ENCODE measurements at regions not wholly inside any gene's neighbourhood (a gene's known extent, or its start where the extent isn't known, plus 50 kb on each side); places are given as distances from the start of the nearest gene placed in this dataset.

DNA sequence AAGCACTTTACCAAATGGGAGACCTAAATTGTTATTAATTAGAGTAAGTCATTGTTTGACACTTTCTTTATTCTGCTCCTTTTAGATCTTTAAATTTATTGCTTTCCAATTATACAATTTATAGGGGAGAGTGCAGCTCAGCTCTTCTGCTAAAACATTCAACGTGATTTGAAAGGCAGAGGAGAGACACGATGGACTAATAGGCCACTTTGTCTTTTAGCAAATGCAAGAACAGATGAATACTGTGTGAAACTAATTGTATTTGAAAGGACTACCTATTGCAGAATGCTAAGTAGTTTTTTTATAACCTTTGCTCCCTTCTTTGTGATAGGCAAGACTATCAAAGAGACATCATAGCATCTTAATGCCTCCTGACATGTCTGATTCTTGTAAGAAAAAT lies 320.4 kb upstream of the KLF3 start:
- no peak for DNase-seq

DNA sequence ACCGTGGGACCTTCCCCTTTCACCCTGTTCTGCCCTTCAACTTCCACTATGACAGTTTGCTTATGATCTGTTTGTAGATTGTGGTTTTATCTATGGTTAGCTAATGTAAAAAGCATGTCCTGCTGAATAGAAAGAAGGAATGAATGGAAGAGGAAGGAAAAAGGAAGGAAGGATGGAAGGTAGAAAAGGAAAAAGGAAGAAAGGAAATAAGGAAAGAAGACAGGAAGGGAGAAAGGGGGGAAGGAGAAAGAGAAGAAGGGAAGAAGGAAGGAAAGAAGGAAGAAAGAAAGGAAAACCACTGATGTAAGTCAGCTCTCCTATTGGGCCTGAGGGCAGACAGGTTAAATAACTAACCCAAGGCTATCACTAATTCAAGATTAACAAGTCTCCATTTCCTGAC lies 319.1 kb upstream of the KLF3 start:
- no peak for DNase-seq

DNA sequence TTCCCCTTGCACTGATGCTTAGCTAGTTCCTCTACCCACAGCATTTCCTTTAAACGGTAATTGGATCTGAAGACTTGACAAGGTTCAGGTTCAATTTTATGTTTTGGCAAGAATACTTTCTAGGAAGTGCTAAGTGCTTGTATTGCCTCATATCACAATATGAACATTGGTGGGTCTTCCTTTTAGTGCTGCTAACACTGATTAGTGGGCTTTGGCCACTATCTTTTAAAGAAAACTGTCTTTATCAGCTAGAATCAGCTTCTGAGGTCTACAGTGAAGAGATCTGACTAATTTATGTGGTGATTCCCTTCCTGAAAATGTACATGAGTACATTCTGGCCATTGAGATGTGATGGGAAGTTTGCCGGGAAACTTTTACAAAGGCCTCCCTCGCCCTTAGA lies 316.7 kb upstream of the KLF3 start:
- no peak for DNase-seq

DNA sequence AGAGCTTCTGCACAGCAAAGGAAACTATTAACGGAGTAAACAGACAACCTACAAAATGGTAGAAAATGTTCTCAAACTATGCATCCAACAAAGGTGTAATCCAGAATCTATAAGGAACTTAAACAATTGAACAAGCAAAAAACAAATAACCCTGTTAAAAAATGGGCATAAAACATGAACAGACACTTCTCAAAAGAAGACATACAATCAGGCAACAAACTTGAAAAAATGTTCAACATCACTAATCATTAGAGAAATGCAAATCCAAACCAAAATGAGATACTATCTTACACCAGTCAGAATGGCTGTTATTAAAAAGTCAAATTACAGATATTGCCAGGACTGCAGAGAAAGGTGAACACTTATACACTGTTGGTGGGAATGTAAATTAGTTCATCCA lies 309.6 kb upstream of the KLF3 start:
- DNase-seq = no peak

DNA sequence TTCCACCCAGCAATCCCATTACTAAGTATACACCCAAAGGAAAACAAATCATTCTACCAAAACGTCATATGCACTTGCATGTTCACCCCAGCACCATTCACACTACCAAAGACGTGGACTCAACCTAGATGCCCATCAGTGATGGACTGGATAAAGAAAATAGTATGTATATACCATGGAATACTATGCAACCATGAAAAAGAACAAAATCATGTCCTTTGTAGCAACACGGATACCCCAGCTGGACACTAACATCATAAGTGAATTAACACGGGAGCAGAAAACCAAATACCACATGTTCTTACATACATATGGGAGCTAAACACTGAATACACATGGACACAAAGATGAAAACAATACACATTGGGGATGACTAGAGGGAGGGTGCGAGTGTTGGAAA lies 309.1 kb upstream of the KLF3 start:
- no peak for DNase-seq

DNA sequence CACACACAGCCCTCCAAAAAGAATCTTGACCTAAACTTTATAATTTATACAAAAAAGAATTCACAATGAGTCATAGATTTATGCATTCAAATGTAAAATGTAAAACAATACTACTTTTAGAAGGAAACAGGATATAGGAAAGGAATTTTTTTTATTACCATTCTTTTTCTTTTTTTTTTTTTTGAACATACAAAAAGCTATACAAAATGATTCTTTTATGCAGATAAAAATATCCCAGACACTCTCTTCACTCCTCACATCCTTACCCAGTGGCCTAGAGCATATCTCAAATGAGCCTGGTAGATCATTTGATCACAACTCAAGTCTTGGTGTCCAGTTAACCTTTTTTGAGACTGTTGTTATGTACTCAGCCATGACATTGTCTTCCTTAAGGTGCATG lies 307.3 kb upstream of the KLF3 start:
- no peak for DNase-seq

DNA sequence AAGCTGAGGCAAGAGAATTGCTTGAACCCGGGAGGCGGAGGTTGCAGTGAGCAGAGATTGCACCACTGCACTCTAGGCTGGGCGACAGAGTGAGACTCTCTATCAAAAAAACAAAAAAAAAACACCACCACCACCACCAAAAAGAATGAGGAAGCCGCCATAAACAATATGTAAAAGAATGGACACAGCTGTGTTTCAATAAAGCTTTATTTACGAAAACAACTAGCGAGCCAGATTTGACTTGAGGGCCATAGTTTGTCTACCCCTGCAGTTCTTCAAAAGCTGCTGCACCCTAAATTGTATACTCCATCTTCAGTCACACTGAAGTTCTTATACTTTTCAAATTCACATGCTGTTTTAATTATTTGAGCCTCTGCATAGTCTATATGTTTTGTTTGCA lies 306.5 kb upstream of the KLF3 start:
- DNase-seq = no peak

DNA sequence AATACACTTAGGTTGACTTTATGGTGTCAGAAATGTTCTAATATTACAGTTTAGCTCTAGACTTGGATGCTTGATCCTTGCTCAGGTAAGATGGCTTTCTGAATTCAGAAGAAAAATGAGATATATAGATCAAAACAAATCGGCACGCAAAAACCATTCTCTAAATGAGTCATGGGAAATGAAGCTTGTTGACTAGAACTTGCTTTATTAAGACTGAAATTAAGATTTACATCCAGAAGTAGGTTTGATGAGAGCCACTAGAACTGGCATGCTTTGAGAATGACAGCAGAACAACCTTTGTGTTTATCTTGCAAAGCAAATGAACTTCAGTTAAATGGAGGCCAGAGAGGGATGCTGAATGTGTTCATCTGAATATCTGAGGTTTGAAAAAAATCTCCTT lies 304.9 kb upstream of the KLF3 start:
- DNase-seq = no peak

DNA sequence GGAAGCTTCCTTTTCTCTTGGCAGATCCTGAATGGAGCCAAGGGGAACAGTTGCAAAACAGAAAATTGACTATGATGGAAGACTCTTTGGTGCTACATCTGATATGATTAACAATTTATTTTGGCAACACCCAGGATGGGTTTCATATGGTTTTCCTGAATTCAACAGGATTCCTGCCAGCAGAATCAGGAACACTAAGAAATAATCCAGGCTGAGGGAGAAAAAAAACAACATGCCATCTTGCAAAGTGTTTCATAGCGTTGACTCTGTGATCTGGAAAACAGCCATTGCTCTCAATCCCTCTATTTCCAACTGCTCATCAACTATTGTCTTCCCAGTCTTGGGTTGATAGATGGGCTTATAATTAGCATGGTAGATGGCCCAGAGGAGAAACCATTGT lies 303.8 kb upstream of the KLF3 start:
- no peak for DNase-seq

DNA sequence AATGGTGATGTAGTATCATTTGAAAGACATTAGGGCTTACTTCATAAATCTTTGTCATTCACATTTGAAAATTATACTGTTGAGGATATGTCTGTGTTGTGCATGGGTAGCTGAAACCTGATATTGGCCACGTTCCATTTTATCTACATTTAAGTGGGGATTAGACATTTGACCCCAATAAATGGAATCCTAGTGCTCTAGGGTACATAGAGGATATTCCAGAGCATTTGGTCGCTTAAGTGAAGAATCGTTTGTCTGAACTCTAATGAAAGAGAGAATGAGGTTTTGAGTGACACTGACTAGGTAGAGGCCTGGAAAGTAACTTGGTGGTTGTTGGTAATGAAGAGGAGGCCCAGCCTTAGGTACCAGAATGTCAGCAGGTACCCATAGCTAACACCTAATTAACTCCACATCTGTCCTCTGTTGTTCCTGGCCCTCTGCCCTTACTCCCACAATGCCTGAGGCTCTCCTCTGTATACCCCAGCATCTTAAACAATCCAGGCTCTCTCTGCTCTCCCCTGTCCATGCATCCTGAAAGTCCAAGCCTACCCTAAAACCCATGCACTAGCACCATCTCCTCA lies 299.5 kb upstream of the KLF3 start:
- no peak for DNase-seq

DNA sequence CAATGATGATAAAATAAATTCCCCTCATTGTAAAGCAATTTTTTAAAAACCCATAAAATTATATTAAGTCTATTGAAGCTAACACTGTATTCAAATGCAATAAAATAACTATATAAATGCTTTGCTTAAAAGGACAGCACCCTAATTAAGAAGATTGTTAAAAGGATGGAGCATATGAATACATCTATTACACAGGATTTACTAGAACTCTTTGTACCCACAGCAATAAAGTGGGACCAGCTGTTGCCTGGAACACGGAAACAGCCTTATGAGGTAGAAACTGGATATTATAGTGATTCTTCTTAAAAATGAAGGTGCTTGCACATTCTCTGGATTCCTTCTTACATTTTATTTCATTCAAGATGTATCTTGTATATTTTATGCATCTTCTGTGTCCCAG lies 298.7 kb upstream of the KLF3 start:
- DNase-seq = no peak

DNA sequence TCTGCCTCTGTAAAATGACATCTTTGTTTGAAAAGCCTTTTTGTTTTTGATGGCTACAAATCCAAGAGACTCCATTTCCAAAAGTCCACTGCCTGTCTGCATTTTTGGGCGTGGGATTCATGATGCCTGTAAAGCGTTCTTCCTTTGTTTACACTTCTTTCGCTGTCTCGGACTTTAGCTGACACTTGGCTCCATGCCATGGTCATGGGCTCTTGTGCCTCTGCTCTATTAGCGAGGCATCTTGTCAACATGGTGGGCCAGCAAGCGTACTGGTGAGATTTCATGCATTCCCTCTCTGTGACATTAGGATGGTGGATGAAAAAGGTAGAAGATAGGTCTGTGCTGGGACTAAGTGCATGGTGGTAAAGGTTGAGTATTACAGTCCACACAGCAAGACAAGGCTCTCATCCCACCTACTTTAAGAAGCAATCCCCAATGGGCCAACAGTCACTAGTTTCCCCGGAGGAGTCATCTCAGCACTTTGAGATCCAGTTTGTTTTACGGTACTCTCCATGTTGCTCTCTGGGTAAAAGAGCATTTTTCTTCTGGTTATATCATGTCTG lies 298.2 kb upstream of the KLF3 start:
- no peak for DNase-seq

DNA sequence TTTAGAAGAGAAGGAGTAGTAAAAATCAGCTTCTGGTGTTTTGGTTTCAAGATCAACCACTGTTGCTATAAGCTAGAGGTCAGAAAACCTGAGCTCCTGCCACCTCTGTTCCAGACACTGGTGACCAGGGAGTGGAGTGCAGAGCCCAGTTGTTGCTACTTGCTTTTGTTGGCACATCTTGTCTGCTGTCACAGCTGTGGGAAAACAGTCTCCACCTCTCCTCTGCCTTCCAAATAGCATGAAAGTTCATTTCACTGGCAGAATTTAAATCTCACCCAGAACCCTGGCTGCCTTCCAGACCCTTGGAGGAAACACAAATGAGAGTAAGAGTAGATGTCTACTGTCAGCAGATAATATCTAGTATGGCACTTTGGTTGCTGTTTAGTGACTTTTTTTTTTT lies 297.5 kb upstream of the KLF3 start:
- DNase-seq = peak; percentile 64

DNA sequence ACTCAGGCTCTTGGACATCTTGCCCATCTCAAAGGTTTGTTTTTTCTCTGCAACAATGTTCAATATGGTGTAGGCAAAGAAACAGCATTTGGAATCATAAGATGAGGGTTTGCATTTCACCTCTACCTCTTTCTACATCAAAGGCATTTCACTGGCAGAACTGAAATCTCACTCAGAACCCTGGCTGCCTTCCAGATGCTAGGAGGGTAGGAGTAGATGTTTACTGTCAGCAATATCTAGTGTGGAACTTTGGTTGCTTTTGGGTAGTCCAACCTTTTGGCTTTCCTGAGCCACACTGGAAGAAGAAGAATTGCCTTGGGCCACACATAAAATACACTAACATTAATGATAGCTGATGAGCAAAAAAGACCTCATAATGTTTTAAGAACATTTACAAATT lies 297.0 kb upstream of the KLF3 start:
- DNase-seq = no peak

DNA sequence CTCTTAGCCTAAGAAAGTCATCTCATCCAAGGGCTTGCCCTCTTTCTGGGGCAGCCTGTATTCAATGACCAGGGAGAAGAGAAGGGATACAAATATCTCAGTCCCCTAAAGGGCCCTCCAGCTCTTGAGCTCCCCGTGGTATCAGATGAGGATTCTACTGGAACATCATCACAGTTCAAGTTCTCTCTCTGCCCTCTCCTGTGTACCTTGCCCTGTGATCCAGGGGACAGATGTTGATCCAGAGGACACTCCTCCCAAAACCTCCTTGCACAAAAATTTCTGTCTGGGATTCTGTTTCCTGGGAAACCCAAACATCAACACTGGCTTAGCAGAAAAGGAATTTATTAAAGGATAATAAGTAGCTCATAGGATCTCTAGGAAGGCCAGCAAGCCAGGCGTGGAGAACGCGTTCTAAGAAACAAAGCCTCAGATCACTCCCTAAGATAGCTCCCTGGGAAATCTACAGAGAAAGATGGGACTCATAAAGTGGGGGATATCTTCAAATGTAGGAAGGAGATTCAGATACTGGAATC lies 296.3 kb upstream of the KLF3 start:
- DNase-seq = peak; percentile 48

DNA sequence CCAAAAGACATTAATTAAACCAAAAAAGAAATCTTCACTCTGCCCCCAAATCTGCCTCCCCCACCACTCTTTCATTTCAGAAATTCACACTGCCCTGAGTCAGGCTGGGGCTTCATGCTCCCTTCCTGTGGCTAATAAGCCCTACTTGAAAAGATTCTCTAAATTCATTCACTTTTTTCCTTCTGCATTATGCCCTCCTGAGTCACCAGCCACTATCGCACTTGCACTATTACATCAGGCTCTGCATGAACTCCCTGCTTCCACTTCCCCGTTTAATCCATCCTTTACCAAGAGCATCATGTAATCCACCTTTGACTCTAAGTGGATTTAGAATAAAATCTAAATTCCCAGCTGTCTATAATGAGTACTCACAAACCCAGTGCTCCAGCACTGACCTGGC lies 295.4 kb upstream of the KLF3 start:
- DNase-seq = peak; percentile 87

DNA sequence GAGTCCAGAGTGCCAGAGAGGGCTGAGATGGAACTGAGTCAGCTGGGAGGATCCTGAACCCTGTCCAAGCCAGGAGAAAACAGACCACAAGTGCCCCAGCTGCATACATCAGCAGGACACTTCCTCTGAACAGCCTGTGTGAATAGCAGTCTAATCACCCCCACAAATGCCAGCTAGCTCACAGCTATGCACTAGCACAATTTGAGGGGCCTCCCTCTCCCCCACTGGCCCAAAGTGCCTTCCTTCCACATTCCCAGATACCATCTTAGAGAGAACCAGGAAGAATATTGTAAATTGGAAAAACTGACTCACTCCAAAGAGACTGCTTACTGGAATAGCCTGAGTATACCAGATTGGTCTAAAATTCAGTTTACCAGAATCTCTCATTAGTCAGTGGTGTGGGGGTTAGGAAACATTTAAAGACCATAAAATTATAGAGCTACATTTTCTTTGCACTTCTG lies 292.6 kb upstream of the KLF3 start:
- peak; percentile 89 for DNase-seq

DNA sequence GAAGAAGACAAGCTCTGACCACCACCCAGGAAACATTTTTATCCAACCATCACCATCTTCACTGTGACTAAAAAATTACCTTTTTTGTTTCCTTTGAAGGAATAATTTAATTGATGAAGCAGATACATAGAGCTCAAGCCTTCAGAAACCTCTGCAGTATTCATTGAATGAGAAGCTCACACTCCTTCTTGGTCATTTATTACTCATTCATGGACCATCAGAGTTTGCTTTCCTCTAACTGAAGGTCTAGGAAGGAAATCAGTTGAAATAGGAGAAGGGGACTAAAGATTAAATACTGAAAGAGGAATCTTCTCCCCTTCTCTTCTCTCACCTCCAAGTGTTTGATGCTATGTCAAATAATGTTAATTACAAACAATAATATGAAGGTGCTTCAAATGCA lies 290.6 kb upstream of the KLF3 start:
- DNase-seq = no peak

DNA sequence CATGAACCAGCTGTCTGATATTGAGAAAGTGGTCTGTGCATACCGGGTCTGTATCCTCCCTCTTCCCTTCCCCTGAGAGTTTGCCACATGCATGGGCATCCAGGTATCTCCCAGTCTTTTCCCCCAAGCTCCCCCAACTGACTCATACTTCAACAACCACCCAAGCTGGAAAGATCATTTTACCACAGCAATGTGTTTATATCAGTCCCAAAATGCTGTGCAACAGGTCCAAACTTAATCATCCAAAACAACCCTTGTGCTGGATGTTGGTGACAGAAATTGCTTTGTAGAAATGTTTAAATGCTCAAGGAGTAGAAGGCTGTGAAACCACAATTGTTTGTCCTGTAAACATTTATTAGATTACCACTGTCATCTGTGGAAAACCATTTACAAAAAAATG lies 286.8 kb upstream of the KLF3 start:
- no peak for DNase-seq

DNA sequence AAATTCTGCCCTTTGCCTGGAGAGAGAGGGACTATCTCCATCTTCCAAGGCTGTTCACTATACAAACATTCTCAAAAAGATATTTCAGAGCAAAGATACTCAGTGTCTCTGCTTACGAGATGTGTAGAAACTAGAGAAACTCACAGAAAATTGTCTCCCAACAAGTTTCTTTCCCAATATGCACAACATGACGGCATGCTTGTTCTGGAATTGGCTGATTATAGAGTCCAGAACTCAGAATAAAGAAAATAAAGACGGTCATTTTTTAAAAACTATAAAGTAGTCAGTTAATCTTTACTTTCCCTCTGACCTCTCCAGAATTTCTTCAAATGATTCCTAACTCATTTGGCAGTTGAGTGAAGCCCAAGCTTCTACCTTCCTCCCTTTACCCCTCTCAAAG lies 285.5 kb upstream of the KLF3 start:
- DNase-seq = no peak

DNA sequence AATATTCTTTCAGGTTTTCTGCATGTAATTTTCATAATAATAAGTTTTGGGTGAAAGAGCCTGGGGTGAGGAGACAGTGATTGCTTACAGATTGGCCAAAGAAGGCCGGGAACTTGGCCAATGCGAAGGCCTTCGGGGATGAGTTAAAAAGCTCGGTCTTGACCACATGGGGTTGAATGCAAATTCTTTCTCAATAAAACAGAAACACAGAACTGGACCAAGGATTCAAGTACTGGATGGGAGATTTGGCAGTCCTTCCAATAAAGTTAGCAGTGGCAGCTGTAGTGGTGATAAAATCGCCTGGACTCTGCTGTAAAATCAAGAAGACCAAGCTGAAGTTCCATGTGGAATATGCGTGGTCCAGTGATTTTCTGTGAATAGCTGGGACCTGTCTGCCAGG lies 282.2 kb upstream of the KLF3 start:
- no peak for DNase-seq

DNA sequence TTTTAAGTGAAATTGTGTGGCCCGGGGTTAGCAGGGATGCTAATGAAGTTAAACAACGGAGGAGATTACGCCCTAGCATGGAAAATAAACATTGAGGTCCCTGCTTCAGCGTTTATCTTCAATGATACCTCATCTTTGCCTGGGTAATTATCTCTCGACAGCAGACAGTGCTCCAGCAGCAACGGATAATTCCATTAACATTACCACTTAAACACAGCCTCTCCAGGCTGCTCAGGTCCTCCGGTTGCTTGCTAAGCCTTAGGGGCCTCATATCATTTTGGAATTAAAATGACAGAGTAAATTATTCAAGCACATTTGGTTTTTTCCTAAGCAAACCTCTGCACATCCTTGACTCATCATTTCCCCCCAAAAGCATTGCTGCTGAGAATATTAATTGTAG lies 281.5 kb upstream of the KLF3 start:
- DNase-seq = no peak

DNA sequence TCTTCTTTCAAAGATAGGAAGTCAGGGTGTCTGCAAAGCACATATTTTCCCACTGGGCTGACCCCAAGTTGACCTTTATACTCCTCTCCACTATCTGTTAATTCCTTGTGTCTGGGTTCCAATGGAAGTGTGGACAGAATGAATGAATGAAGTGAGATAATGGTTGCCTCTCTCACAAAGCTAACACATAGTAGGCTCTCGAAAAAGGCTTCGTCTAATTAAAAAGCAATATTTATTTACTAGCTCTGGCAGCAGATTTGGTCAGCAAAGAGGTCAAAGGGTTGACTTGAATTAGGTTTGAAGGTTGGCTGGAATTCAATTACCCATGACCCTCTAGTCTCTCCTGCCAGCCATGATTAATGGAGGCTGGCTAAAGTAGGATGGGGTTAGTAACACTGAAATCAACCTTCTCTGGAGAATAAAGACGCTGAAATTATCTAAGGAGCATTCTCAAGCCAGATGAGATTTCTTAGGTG lies 280.3 kb upstream of the KLF3 start:
- no peak for DNase-seq

DNA sequence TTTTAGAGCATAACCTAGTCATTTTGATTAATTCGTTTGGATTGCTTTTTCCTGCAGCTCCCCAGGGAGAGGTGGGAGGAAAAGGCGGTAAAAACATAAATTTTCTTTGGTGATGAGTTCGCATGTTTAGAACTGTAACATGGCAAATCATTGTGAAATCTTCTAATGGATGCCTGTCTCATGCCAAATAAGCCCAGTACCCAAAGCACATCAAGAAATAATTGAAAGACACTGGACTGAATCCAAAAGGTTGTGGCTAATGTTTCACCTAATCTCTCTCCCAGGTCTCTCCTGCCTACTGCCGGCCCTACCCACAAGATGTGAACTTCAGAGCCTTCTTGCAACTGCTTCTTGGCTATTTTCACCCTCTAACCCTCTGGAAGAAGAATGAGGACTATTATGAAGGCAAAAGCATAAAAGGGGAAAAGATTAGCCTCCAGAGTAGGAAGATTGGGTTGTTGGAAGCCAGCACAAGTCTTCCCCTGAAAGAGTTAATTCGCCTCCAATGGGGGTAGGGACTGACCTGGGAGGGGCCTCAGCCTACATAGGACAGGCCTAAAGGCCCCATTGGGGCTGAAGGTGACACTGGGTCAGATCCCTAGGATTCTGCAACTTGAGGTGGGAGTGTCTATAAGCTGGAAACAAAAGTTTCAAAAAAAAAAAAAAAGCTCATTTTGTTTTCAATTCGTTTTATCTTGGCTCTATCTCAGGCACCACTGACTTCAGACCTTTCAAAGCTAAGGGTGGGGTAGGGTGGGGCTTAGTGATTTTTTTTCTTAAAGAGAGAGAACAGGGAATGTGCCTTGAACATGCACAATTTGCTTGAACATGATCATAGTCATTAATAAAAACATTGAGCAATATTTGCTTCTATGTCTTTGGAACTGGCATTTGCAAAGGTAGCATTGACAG lies 278.6 kb upstream of the KLF3 start:
- DNase-seq = no peak
